NCI-H69 (cell line): ENCODE measurements at regions not wholly inside any gene's neighbourhood (a gene's known extent, or its start where the extent isn't known, plus 50 kb on each side); places are given as distances from the start of the nearest gene placed in this dataset.
A peak's percentile ranks its signal among the peaks of the same experiment; 100 is the strongest.
"Not testable (repeated sequence)": the region's sequence is repeated elsewhere in the genome, so short reads cannot be mapped to it uniquely, and the experiment has no call there.

ENCODE experiments used
- DNase-seq: peaks from one replicate; lab custom pipeline; 2025; lab: John Stamatoyannopoulos, UW

GRCh38 chr6:67541586-67541985, 1093.5 kb upstream of the ADGRB3 start:
- DNase-seq = no peak

GRCh38 chr6:67538032-67538431, 1097.0 kb upstream of the ADGRB3 start:
- no peak for DNase-seq

DNA sequence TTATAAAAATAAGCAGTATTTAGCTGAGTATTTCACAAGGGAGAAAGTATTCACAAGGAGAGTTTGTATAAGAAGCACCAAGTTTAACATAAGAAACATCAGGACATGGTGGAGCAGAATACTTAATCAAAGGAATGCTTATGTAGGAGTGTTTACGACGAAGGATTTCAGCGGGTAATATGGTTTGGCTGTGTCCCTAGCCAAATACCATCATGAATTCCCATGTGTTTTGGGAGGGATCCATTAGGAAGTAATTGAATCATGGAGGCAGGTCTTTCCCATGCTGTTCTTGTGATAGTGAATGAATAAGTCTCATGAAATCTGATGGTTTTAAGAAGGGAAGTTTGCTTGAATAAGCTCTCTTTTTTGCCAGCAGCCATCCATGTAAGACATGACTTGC, 1099.1 kb upstream of the ADGRB3 start:
- DNase-seq = no peak

DNA sequence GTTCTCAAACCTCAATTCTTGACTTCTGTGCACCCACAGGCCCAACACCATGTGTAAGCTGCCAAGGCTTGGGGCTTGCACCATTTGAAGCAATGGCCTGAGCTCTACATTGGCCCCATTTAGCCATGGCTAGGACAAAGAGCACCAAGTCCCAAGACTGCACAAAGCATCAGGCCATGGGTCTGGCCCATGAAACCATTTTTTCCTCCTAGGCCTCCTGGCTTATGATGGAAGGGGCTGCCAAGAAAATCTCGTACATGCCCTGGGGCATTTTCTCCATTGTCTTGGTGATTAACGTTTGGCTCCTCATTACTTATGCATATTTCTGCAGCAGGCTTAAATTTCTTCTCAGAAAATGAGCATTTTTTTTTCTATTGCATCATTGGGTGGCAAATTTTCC, 1128.7 kb upstream of the ADGRB3 start:
- no peak for DNase-seq

GRCh38 chr6:67501755-67502154, 1133.3 kb upstream of the ADGRB3 start:
- no peak for DNase-seq

GRCh38 chr6:67497749-67498148, 1137.3 kb upstream of the ADGRB3 start:
- no peak for DNase-seq

GRCh38 chr6:67496191-67496590, 1138.9 kb upstream of the ADGRB3 start:
- DNase-seq = no peak

DNA sequence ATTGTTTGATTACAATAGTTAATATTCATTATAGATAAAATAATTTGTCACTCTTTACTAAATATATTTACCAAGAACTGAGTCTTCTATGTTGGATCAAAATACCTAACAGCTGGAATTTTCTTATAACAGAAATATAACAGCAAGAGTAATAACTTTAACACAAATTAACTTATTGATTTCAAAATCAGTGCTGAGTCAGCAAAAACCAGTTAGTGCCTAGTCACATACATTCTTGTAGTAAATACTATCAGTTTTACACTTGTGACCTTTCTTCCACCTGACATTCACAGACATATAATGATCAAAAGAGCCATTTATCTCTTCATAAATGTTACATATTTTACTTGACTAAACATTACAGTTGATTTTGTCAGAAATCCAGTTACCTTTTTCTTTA, 1141.4 kb upstream of the ADGRB3 start:
- DNase-seq = no peak

DNA sequence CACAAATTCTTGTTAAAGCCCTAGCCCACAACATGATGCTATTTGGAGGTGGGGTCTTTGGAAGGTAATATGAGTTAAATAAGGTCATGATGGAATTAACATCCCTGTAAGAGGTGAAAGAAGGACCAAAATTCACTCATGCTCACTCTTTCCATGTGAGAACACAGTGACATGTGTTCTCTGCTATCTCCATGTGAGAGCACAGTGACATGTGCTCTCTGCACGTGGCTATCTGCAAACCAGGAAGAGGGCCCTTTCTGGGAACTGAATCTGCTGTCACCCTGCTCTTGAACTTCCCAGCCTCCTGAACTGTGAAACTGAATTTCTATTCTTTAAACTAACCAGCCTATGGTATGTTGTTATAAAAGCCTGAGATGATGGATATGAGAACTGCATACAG, 1159.4 kb upstream of the ADGRB3 start:
- no peak for DNase-seq

DNA sequence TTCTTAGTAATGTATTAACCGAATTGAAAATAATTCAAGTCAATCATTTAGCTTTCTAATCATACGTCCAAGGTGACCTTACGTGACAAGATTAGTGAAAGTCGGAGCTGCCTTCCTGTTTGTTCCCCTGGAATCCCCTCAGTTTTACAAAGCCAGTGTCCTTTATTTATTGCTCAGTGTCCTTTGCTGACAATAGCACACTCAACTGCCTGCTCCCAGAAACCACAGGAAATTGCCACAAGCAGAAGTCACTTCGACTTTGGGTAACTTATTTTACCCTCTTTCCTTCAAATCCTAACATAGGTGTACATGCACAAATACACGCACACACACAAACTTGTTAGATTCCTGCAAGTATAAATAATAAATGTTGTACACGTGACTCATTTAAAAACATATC, 1167.7 kb upstream of the ADGRB3 start:
- no peak for DNase-seq

DNA sequence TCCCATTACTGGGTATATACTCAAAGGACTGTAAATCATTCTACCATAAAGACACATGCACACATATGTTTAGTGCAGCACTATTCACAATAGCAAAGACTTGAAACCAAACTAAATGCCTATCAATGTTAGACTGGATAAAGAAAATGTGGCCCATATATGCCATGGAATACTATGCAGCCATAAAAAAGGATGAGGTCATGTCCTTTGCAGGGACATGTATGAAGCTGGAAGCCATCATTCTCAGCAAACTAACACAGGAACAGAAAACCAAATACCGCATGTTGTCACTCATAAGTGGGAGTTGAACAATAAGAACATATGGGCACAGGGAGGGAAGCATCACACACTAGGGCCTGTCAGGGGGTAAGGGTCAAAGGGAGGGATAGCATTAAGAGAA, 1172.4 kb upstream of the ADGRB3 start:
- DNase-seq = not testable (repeated sequence)

DNA sequence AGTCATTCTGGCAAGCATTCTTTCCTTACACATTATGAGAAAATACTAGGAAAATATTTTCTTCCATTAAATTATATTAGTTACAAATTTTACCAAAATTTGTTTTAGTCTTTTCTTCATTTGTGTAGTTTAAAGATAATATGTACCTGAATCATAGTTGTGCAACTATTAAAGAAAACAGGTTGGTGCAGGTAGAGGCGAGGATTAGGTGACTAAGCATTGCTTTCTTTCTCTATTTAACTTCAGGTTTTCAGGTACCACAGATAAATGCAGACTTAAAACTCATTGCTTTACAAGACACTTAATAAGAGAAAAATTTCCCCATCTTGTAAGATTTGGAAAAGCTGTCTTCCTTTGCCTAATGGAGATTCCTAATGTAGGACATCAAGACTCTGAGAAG, 1175.5 kb upstream of the ADGRB3 start:
- no peak for DNase-seq

DNA sequence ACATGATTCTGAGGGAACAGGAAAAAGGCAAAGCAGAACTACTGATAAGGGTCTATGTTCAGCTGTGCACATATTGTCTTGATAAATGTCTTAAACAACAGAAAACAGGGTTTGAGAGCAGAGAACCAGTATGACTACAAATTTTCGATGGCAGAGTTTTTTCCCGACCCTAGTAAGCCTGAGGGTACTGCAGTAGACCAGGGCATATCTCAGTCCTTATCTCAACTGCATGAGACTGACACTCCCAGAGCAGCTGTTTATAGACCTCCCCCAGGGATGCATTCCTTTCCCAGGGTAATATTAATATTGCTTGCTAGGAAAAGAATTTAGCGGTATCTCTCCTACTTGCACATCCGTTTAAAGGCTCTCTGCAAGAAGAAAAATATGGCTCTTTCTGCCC, 1176.8 kb upstream of the ADGRB3 start:
- no peak for DNase-seq

DNA sequence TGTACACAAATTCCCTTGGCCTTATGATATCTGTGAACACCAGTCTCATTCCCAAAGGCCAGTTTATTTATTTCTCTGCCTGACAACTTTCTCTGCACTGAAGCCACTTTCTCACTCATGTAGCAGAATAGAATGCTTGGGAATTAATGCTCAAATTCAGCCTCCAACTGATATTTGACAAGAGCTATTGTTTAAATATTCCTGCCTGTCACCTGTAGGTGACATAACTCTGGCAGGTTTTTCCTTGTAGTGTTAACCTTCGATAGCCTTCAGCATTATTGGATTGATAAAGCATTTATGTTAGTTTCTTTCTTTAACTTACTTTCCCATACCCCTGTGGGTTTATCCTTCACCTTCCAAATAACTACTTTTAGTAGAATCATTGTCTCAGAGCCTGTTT, 1183.2 kb upstream of the ADGRB3 start:
- DNase-seq = no peak

GRCh38 chr6:67450641-67451040, 1184.4 kb upstream of the ADGRB3 start:
- peak; percentile 44 for DNase-seq

- no peak for DNase-seq
These were observed 1185.5 kb upstream of the ADGRB3 start for GRCh38 chr6:67449602-67450001.

- DNase-seq = peak; percentile 25
These were observed 1202.0 kb upstream of the ADGRB3 start for GRCh38 chr6:67433124-67433523.

DNA sequence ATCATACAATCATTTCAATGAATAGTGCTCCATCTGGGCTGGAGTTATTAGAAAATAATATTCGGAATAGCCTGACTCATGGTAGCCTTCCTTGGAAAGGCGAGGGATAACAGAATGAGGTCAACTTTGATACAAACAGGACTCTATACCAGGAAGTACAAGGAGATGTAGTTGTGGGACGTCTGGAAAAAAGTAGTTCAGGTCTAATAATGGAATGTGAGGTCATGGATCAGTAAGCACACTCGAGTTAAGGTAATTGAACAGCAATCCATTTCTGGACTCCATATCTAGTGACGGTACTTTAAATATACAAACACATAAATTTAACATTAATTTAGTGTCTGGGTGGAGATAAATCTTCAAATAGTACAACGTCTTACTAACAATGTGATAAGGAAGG, 1204.0 kb upstream of the ADGRB3 start:
- no peak for DNase-seq

- DNase-seq = not testable (repeated sequence)
These were observed 1208.4 kb upstream of the ADGRB3 start for GRCh38 chr6:67426686-67427085.

DNA sequence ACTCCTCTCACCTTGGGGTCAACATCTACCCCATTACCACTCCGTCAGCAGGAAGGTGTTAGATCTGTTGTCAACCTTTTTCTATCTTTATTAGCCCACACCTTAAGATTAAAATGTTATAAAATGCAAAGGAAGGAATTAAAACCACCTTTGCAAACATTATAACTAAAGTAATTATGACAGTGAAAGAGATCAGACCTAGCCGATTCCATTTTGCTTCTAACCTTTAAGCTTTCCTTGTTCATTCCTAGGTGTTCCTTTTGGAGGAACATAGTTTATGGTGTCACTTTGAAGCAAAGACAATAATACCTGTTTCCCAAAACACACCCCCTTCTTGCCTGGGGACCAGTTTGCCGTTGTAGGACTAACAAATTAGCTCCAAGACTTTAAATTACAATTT, 1223.0 kb upstream of the ADGRB3 start:
- DNase-seq = no peak

- DNase-seq = peak; percentile 31
These were observed 1224.0 kb upstream of the ADGRB3 start for GRCh38 chr6:67411036-67411435.

GRCh38 chr6:67394254-67394653, 1240.8 kb upstream of the ADGRB3 start:
- no peak for DNase-seq

DNA sequence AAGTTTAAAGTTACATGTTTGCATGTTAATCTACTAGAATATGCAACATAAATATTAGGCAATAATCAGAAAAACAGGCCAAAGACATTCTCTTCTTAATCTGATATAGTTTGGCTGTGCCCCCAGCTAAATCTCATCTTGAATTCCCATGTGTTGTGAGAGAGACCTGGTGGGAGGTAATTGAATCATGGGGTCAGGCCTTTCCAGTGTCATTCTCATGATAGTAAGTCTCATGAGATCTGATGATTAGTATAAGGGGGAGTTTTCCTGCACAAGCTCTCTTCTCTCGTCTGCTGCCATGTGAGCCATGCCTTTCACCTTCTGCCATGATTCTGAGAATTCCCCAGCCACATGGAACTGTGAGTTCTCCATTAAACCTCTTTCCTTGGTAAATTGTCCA, 1241.7 kb upstream of the ADGRB3 start:
- DNase-seq = no peak

- DNase-seq = no peak
These were observed 1243.1 kb upstream of the ADGRB3 start for GRCh38 chr6:67391955-67392354.

DNA sequence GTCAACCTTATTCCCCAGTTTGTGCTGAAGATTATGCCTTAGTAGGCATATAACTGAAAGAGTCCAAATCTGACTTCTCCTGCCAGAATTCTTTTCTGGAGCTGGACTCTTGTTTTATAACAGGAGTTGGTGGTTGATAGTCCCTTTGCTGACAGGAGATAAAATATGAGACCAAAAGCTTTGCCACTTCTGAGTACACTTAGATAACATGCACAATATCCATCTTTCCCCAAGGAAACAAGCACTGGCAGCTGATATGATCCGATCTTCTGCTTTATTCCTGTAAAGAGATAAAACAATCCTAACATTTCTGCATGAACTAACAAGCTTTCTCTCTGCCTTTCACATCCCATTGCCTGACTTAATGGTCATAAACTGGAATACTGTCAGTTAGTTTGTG, 1265.4 kb upstream of the ADGRB3 start:
- no peak for DNase-seq
